Activated CD8-positive, alpha-beta memory T cell treated with anti-CD3 and anti-CD28 coated beads, Interleukin-2, amount 50 U/mL, for 48 hours (primary cell): ENCODE measurements at regions not wholly inside any gene's neighbourhood (a gene's known extent, or its start where the extent isn't known, plus 50 kb on each side); places are given as distances from the start of the nearest gene placed in this dataset.
"Not testable (repeated sequence)": the region's sequence is repeated elsewhere in the genome, so short reads cannot be mapped to it uniquely, and the experiment has no call there.

ENCODE experiments used
- DNase-seq: peaks from one replicate; pipeline ENCODE4 v3.0.0-alpha.2; 2020

DNA sequence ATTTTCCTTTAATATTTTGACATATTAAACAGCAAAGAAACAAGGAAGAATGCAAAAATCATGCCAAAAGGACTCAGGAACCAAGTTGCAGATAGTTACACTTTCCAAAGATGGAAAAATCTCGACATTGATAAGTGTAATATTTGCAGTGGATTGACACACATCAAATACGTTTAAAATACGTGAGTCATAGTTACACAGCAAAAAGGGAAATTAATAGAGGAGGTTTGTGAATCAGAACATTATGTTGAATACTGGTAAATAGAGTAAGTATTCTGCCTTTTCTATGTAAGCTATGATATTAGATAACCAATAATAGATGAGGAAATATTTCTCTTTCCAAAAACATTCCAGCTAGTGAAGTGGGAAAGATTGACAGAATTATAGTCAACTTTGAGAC, 1761.3 kb upstream of the IGFBP7 start:
- no peak for DNase-seq

- DNase-seq, result no peak
Measured at GRCh38 chr4:58849026-58849425, 1738.8 kb upstream of the IGFBP7 start.

DNA sequence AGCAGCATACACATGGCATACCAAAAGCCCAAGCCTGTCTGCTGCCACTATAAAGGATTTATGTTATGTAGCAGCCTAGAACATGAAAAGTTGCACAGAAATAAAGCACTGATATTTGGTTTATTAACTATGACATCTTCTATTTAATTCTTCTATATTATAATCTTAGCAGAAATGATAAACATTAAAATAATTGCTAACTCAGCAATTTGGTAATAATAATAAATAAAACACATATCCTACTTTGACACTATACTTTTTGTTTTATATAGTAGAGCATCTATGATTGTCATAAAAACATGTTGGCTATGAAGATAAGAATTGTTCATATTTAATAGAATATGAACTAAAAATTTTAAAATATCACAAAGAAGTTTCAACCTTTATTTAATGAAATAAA, 1733.3 kb upstream of the IGFBP7 start:
- DNase-seq, result no peak

DNA sequence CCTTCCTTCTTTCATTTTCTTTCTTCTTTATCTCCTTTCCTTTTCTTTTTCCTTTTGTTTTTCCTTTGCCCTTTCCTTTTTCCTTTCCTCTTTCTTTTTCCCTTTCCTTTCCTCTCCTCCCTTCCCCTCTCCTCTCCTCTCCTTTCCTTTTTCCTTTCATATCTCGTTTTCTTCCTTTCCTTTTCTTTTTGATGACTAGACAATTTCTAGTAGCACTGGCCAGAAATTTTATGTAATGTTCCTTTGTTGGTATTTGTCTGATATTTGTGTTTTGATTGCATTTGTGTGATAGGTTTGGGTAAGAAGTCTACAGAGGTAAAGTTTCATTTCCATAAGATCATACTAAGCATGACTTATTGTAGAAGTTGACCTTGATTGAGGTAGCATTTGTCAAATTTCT, 1722.9 kb upstream of the IGFBP7 start:
- no peak for DNase-seq

GRCh38 chr4:58825278-58825677, 1715.1 kb upstream of the IGFBP7 start:
- DNase-seq, result no peak

DNA sequence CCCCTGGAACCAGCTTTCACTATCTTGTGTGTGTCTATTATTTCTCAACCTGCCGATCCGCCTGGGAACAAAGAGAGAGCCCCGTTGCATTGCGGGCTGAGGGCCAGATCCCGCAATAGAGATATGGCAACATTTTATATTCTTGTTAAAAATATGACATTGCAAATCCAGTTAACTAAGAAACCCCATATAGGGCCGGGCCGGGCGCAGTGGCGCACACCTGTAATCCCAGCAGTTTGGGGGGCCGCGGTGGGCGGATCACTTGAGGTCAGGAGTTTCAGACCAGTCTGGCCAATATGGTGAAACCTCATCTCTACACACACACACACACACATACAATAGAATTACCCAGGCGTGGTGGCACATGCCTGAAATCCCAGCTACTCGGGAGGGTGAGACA, 1708.4 kb upstream of the IGFBP7 start:
- not testable (repeated sequence) for DNase-seq

GRCh38 chr4:58809948-58810347, 1699.8 kb upstream of the IGFBP7 start:
- DNase-seq, result no peak

GRCh38 chr4:58809366-58809765, 1699.2 kb upstream of the IGFBP7 start:
- DNase-seq, result no peak

GRCh38 chr4:58808817-58809216, 1698.6 kb upstream of the IGFBP7 start:
- DNase-seq, result no peak

- no peak for DNase-seq
Measured at GRCh38 chr4:58807843-58808615, 1697.8 kb upstream of the IGFBP7 start.

- DNase-seq, result no peak
Measured at GRCh38 chr4:58776627-58777026, 1666.4 kb upstream of the IGFBP7 start.

- no peak for DNase-seq
Measured at GRCh38 chr4:58767598-58767997, 1657.4 kb upstream of the IGFBP7 start.

DNA sequence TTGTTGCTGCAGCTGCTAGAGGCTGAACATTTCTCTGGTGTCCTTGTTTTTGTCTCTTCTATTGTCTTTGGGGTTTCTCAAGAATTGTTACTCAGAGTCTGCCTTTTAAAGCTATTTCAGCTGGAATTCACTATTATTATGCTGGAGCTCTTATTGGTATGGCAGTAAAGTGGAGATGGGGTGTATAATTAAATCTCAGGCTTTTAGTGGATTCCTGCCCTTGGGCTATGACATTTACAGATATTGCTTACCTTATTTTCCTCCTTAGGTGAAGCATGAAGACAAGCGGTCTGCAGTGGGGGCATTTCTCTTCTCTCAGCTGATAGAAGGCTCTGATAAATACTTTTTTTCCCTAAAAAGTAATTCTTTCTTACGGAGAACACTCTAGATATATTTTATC, 1656.6 kb upstream of the IGFBP7 start:
- no peak for DNase-seq

DNA sequence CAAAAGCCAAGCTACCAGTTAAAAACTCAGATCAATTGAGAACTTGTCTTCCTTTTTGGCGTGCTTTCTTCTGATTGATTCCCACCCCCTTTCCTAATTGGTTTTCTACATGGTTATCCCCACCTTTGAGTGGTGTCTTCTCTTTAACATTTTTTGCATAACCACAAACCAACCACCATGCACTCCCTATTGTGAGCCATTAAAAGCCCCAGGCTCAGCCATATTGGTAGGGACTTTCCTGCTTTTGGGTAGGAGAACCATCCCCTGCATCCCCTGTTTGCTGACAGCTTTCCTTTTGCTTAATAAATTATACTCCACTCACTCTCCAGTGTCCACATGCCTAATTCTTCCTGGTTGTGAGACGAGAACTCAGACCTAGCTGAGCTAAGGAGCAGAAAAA, 1651.4 kb upstream of the IGFBP7 start:
- DNase-seq, result no peak

- DNase-seq, result no peak
Measured at GRCh38 chr4:58760737-58761136, 1650.6 kb upstream of the IGFBP7 start.

DNA sequence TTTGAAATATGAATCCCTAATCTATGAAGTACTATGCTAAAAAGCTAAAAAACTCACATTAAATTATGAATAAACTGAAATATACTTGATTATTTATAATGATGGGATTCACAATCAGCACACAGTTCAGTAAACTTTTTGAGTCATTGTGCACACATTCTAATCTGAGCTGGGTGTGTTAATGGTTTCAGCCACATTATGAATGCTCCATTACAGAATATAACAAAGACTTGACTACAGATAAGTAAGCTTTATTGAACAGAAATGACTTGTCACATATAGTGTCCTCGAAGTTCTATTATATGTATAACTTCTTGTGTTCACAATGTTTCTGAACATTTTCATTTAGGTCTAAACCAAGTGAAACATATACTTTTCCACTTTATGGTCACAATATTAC, 1649.9 kb upstream of the IGFBP7 start:
- DNase-seq, result no peak

DNA sequence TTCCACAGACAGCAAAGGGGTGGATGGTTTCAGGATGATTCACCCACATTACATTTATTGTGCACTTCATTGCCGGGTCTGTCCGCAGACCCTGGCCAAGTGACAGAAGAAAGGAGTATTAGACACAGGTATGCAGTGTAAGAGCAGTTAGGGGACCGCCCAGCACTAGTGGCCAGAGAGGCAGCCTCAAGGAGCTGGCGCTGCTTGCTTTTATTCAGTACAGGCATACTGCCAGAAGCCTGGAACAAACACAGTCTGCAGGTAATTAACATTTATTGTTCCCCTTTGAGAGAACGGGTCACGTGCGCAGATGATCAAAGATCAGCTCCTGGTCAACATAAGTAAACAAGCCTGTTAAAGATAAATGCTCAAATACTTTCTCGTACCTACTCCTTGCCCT, 1639.0 kb upstream of the IGFBP7 start:
- DNase-seq, result no peak

- DNase-seq, result no peak
Measured at GRCh38 chr4:58740897-58741296, 1630.7 kb upstream of the IGFBP7 start.

DNA sequence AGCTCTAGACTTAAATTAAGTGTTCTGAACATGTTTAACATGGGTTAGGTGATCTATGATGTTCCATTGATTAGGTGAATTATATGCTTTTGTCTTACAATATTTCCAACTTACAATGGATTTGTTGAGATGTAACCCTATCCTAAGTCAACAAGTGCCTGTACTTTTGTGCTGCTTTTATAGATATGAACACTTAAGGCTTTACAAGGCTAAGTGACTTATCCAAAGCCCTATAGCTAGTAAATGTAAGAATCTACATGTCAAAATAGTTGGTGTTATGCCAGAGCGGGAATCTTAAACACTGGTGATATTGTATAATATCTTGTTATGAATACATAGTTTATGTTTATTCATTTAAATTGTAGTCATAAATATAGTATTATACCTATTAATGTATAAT, 1629.1 kb upstream of the IGFBP7 start:
- DNase-seq, result no peak

DNA sequence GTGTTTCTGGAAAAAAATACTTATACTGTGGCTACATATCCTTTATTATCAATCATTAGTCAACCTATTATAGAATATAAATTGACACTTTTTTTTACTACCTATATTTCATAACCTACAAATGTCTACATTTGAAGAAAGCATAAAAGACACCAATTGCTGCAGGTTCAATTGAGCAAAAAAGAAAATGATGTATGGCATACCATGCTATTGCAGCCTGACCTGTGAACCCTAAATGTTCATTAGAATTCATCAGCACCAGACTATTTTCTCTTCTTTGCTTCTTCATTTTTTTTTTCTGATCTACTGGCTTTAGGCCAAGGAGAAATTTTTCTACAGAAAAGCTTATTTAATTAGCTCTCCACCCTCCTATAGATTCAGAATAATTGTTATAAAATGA, 1628.2 kb upstream of the IGFBP7 start:
- DNase-seq, result no peak

DNA sequence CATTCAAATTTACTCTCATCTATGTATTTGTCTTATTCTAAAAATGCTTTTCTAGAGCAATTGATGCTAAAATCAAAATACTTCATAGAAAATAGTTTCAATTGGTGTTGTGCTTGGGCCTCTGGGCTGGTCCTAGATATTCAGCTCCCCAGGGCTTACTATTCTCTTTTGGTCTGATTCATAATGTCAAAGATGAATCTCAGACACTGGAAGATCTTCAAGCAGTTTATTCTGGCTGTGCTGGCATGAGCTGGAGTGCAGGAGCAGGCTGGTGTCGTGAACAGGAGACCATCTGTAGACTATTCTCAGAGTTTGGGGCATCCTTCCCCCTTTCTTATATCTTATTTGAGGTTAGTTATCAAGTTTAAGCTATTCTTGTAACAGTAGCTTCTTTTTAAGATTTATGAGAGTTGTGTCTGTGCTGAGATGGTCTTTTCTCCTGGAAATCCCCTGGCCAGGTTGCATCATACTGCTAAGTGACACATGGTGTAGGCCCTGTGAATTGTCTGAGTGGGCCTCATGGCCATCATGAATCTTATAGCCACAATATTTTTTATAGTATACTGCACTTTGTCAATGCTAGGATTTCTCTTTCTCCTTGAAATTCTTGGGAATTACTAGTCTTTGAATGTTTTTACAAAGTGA, 1624.0 kb upstream of the IGFBP7 start:
- no peak for DNase-seq

GRCh38 chr4:58732973-58733372, 1622.8 kb upstream of the IGFBP7 start:
- no peak for DNase-seq

DNA sequence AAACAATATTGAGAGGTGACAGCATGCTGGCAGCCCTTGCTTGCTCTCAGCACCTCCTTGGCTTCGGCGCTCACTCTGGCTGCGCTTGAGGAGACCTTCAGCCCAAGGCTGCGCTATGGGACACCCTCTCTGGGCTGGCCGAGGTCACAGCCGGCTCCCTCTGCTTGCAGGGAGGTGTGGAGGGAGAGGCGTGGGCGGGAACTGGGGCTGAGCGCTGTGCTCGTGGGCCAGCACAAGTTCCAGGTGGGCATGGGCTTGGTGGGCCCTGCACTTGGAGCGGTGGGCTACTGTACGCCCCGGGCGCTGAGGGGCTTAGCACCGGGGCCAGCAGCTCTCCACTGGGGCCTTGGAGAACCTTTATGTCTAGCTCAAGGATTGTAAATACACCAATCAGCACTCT, 1613.8 kb upstream of the IGFBP7 start:
- DNase-seq, result no peak

- DNase-seq, result no peak
Measured at GRCh38 chr4:58711039-58711438, 1600.9 kb upstream of the IGFBP7 start.

GRCh38 chr4:58688568-58688967, 1578.4 kb upstream of the IGFBP7 start:
- no peak for DNase-seq
